GM21737 (cell line): ENCODE measurements at regions not wholly inside any gene's neighbourhood (a gene's known extent, or its start where the extent isn't known, plus 50 kb on each side); places are given as distances from the start of the nearest gene placed in this dataset.
"Not testable (repeated sequence)": the region's sequence is repeated elsewhere in the genome, so short reads cannot be mapped to it uniquely, and the experiment has no call there.

Source experiments
- ATAC-seq: cut with Tn5 transposase; IDR thresholded peaks from one replicate; pipeline ENCODE4 v1.9.1; 2021; ENCODE audit warnings: mild to moderate bottlenecking, moderate library complexity; ENCODE audit not compliant: unreplicated experiment

DNA sequence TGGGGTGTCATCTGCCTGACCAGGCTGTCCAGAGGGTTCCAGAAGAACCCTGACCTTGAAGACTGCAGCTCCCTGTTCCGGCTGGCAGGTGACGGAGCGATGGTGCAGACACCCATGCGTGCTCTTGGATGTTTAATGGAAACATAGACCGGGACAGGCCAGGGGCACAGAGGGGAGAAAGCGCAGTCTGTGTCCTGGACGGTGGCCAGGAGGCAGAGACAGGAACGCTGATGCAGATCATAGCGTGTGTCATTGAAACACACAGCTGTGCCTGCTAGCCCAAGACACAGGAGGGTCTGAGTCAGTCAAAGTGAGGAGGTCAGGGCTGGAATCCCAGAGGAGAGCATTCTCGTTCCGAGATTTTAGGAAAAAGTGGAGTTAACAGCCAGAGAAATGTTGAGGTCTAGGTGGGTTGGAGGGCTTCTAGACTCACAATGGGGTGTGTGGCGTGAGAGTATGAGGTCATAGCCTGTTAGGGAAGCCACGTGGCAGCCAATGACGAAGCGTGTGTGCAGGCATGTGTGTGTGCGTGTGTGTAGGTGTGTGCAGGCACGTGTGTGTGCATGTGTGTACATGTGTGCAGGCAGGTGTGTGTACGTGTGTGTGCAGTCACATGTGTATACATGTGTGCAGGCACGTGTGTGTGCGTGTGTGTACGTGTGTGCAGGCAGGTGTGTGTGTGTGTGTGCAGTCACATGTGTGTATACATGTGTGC lies 167.0 kb downstream of the ERMARD start:
- no peak for ATAC-seq

DNA sequence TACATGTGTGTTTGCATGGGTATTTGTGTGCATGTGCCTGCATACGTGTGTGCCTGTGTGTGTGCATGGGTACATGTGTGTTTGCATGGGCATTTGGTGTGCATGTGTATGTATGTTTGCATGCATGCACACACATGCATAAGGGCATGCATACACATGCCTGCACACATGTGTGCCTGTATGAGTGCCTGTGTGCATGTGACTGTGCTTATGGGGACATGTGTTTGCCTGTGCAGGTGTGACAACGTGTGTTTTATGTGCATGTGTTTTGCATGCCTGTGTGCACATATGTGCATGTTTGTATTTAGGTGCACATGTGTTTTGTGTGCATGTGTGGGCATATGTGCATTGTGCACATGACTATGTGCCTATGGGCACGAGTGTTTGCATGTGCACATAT lies 165.7 kb downstream of the ERMARD start:
- ATAC-seq: no peak

DNA sequence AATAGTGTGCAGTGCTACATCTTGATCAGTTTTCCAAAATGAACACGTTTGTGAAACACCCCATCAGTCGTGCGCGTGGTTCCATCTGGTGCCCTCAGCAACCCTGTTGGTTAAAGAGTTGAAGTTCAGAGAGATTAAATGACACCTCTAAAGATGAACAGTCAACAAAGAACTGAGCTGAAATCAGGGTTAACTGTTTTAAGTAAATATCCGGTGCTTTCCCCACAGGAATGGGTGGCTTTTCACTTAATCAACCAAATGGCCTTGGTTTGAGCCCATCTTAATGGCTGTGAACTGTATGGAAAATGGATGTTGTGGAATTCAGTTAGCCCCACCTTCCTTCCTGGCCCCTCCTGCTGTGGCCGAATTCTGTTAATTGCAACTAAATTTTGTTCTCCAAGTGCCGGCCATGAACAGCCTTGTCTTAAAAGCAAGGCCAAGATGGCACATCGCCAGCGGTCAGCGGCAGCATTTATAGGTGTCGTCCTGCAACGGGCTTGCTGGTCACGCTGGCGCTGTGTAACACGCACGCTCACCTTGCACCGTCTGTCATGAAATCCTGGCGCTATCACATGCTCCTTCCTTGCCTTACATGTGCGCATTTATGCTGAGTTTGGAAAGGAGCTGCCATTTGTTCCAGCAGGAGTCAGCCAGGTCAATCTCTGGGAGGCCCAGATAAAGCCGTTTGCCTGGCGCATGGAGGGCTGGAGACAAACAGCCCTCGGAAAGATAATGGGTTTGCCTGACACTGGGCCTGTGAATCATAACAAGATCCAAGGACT lies 164.5 kb downstream of the ERMARD start:
- no peak for ATAC-seq

DNA sequence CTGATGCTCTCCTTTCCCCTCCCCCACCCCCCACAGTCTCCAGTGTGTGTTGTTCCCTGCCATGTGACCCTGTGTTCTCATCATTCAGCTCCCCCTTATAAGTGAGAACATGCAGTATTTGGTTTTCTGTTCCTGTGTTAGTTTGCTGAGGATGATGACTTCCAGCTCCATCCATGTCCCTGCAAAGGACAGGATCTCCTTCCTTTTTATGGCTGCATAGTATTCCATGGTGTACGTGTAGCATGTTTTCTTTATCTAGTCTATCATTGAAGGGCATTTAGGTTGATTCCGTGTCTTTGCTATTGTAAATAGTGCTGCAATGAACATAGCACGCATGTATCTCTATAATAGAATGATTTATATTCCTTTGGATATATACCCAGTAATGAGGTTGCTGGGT lies 162.3 kb downstream of the ERMARD start:
- ATAC-seq: not testable (repeated sequence)

DNA sequence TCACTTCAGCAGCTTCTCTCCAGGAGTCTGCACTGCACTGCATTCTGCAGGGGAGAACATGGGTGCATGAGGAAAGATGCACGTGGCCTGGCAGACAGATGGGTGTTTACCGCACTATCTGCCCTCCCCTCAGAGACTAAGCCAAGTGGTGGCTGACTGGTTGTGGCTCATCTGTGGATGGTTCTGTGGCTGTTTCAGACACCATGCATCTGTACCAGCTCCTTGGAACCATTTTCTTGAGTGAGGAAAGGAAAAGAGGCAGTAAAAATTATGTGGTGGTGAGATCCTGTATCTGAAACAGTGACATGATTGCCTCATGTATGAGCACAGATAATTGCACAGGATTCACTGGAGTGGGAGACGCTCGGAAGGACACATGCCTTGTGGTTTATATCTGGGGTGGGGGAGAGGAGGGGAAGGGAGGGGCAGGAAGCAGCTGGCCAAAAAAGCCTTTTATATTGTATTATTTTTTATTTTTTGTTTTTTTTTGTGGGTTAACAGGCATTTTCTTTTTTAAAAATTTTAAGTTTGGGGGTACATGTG lies 161.7 kb downstream of the ERMARD start:
- no peak for ATAC-seq

DNA sequence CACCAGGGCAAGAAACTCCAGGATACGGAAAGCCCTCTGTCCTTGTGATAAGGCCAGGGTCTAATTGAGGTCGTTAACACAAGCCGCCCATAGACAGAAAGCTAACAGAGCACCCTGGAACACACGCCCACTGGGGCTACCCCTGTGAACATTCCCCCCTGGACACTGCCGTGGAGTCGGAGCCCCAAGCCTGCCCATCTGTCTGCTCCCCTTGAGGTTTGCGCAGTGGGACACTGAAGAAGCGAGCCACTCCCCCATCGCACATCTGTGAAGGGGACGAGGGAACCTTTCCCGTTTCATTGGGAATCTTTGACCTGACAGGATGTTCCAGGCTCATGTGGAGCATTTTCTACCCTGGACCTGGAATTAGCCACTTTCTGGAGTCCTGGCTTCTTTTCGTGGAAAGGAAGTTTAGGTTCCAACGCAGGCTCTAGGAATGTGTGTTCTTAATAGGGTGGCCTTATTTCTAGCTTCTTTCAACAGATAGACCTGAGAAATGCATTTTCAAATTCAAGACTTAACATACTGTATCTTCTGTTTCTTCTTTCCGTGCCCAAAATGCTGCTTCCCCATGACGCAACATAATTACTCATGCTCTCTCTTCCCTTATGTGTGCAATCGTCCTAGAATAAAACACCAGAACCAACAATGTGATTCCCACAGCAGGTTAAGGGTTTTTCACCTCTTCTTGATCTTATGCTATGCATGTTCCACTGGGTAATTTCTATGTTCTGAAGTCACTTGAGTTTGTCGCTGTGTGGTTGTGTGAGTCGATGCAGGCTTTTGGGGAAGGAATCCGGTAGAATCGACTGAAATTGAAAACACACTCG lies 161.1 kb downstream of the ERMARD start:
- no peak for ATAC-seq

DNA sequence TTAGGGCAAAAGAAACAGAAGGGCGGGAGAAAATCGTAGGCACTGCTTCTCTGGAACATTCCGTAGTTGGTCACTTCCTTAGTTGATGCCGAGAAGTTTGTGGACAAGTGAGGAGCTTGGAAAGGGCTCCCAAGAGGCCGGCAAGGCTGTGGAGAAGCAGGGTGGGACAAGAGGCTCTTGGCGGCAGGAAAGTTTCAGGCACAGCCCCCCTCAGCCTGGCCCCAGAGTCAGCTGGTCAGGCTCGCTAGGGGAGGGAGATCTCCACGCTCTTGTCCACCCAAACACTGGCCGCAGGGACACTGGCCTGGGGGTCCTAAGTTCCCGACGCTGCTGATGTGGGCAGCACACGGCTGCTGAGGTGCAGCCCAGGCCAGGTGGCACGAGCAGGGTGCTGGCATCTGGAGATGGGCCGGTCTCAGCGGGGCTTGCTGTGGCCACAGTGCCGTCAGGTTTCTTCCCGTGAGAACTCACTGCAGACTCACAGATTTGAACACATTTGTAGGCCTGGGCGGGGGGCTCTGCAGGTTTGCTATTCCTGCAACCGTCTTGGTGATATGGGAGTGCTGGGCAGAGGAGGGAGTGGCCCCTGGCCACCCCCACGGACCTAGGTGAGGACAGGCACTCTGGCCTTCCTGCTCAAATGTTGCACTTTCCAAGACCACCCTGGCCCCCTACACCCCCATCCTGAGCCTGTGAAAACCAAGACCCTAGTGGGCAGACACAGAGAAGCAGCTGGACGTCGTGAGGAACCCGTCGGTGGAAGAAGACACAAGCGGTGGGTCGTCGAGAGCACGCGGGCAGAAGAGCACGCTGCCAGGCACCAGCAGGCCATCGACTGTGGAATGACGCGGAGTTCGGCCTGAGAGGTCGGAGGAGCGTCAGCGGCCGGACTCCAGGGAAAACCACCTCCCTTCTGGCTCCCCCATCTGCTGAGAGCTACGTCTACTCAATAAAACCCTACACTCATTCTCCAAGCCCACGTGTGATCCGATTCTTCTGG lies 160.1 kb downstream of the ERMARD start:
- ATAC-seq: no peak

DNA sequence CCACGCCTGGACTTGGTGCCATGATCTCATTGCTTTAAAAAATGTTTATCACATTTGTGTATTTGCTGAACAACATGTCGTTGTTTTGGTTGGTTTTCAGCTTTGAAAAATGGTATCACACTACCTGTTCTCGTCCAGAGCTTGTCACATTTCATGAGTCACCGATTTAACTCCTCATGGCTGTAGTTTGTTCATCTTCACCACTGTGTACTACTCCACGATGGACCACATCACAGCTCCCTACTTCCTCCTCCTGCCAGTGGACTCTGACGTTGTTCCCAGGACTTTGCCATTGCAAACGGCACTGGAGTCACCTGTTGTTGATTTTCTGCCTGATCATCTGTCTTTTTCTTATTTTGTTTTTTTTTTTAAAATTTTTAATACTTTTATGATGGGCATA lies 157.7 kb downstream of the ERMARD start:
- no peak for ATAC-seq

DNA sequence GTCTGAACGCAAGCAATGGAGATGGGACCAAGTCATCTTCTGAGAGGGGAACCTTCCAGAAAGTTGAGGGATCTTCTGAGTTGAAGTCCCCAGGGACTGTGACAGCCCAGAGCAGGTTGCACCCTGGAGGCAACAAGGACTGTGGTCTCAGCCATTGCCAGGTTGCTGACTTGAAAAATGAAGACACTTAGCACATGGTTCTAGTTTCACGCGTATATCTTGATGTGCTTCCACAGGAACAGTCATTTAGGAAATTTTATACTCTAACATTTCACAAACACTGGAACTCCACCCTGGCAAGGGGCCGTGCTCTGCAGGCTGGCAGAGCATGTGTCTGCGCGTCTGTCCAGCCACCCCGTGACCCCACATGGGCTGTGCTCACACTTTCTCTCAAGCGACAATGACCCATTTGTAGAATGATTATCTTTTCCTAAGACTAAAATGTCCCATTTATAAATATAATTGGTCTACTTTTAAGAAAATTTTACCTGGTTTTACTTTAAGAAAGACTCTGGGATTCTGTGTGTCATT lies 157.0 kb downstream of the ERMARD start:
- no peak for ATAC-seq

DNA sequence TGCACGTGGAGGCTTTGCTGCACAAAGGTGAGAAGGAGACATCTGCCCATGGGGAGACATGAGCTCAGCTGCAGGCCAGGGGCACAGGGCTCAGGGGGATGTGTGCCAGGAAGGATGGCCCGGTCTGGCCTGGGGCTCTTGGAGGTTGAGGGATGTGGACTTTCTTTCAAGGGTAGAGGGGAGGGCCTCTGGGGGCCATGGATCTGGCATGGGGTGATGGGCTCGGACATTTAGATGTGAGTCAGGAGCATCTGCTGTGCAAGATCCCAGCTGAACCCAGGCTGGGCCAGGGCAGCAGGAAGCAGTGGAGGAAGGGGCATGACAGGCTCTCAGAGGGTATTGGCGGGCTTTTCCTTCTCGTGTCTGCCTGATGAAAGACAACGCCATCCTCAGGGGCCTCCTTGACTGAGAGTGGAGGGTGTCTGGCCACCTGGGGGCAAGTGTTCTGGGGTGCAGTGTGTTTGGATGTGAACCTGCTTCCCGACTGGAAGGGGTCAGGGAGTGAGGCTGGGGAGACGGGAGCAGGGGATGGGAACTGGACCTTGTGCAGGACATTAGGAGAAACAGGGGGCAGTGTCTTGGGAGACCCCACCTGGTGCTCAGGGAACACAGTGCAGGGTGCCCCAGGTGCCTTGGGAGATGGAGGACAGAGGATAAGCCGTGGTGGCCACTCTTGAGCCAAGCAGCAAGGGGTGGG lies 156.1 kb downstream of the ERMARD start:
- no peak for ATAC-seq

DNA sequence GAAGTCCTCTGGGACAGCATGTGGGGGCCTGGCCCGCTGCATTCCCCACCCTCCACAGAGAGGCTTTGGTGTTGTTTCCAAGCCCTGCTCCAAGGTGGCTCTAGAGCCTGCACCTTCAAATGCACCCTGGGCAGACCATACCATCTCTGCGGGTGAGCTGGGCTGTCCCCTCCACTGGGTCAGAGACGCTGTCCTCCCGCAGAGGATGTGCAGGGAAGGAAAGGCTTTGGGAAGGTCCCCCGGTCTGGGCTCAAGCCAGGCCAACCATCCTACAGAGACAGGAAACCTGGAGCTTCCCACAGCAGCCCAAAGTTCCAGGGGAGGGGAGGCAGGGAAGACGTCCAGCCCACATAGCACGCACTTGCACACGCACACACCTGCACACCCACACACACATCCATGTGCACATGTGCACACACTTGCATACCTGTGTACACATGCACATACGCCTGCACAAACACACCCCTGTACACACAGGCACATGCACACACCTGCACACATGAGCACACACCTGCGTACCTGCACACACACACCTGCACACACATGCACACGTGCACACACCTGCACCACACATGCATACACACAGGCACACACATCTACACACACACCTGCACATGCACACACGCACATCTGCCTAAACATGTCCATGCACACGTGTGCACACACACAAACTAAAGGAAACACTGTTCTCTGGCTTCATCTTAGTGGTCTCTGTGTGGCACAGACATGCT lies 155.4 kb downstream of the ERMARD start:
- ATAC-seq: no peak

DNA sequence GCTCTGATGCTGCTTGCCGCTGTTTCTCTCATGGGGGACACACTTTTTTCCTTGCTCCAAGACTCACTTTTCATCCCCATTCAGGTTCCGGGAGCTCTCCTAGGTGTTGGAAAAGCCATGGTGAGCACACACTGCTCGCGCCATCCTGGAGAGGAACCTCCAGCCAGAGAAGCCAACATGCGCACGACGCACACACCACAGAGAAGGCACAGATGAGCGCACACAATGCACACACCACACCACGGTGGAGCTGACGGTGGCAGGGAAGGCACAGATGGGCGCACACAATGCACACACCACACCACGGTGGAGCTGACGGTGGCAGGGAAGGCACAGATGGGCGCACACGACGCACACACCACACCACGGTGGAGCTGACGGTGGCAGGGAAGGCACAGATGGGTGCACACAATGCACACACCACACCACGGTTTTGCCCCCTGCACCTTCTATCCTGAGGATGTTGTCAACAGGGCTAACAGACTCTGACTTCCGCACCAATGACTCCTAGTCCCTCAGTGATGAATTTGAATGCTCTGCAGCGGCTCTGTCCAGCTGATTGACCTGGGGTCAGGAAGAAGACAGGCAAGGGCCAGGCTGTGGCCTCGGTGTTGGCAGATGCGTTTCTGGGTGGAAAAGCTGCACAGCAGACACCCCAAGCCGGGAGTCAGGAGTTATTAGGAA lies 154.7 kb downstream of the ERMARD start:
- no peak for ATAC-seq

DNA sequence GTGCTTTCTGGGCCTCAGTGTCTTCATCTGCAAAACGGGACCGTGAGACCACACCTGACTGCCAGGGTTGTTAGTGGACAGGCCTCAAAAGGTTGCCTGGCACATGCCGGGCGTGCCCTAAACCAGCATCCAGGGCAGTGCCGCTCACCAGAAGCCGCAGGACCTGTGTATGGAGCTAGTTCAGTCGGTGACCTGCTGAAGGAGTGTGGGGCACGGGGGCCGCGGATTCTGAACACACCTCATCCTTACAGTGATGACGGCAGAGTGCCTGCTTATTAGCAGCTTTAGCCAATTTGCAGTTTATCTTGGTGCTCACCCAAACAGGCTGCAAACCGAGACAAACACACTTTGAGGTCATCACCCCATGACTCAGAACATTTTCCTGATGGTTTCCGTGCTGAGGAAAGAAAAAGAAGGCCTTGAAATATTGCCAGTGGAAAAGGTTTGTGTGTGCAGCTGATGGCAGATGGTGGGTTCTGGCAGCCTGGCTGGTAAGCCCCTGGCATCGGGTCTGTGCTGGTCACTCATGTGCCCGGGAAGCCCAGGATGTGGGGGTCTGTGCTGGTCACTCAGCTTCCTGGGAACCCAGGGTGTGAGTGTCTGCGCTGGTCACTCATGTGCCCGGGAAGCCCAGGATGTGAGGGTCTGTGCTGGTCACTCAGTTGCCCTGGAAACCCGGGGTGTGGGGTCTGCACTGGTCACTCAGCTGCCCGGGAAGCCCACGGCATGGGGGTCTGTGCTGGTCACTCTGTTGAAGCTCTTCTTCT lies 153.8 kb downstream of the ERMARD start:
- no peak for ATAC-seq

DNA sequence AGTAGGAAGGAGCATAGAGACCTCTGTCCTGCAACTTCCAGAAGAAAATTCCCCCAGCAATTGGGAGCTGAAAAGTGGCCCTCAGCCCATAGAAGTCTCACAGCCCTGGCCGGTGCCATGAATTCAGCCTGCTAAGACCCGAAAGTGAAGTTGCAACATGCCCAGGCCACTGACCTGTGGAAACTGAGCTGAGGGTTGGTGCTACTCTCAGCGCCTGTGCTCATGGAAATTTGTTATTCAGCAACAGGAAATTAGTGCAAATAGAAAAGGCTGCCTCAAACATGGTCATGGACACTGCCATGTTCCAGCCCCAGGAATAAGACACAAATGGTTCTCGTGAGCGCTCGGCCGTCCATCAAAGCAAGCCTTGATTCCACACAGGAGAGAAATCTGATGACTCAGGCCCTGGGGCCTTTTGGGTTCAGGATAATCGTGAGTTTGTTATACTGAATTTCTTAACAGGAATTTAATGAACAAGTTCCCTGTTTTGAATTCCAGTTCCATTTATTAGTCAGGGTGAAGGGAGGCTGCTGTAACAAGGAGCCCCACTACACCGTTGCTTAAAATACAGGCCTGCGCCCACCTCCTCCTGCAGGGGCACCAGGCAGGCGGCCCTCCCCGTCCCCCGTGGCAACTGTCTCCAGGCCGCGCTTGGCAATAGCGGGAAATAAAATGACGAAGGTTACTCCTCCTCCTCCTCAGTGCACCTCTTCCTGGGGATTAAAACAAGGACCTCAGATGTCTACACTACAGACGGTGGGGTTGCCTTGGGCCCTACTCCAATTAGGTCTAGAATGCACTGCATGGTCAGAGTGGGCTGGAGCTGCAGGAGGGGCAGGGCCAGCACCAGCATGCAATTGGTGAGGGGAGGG lies 152.9 kb downstream of the ERMARD start:
- no peak for ATAC-seq

DNA sequence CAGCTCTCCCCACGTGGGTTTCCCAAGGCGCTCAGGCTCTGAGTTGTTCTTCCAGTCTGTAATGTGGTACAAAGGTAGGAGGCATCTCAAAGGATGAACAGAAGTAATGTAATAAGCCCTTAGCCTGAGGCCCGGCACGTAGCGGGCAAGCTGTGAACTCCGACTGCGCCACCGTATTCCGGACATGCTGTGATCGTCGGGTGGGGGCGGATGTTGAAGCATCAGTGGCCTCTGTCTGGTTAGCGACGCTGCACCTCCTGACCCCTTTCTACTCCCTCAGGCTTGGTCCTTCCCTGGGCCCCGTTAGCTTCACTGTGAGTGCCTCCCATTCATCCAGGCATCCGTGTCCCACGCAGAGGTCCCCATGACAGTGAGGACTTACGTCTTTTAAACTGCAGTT lies 151.7 kb downstream of the ERMARD start:
- no peak for ATAC-seq

DNA sequence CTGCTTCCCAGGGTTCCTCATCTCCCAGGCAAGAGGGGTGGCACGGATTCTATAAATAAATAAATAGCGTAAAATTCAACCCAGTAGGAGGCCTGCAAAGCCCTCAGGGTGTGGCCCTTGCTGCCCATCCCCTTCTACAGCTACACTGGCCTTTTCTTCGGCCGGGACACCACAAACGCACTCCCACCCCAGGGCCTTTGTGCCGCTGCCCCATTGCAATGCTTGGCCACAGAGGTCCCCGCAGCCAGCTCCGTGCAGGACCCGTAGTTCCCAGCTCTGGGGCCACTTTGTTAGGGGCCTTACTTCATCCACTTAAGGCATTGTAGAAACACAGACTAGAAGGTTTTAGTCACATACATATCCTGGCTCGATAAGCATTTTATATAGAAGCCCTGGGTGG lies 151.2 kb downstream of the ERMARD start:
- no peak for ATAC-seq
